ENCODE measurements at regions not wholly inside any gene's neighbourhood (a gene's known extent, or its start where the extent isn't known, plus 50 kb on each side); places are given as distances from the start of the nearest gene placed in this dataset.

DNA sequence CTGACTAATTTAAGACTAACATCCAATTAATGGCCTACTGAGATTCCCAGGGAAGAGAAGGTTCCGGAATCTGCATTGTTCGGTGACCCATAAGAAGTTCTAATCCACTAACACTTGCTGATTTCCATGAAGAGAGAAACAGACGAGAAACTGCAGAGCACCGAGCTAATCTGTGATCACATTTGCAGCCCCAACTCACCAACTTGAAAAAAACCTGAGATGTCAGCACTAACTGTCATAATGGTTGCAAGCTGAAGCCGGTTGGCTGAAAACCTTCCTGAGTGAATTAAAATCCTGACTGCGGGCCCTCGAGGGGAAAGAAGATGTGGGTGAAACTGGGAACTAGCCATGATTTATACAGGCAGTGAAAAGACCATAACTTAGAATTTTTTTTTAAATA, 204.8 kb upstream of the IGF1R start:
- TF ChIP-seq POLR2A (IDR thresholded peaks at IDR 0.05), result no peak
- TF ChIP-seq, protein P1, sequence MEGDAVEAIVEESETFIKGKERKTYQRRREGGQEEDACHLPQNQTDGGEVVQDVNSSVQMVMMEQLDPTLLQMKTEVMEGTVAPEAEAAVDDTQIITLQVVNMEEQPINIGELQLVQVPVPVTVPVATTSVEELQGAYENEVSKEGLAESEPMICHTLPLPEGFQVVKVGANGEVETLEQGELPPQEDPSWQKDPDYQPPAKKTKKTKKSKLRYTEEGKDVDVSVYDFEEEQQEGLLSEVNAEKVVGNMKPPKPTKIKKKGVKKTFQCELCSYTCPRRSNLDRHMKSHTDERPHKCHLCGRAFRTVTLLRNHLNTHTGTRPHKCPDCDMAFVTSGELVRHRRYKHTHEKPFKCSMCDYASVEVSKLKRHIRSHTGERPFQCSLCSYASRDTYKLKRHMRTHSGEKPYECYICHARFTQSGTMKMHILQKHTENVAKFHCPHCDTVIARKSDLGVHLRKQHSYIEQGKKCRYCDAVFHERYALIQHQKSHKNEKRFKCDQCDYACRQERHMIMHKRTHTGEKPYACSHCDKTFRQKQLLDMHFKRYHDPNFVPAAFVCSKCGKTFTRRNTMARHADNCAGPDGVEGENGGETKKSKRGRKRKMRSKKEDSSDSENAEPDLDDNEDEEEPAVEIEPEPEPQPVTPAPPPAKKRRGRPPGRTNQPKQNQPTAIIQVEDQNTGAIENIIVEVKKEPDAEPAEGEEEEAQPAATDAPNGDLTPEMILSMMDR (IDR thresholded peaks at IDR 0.05), result no peak
